SJCRH30 (cell line): ENCODE measurements at regions not wholly inside any gene's neighbourhood (a gene's known extent, or its start where the extent isn't known, plus 50 kb on each side); places are given as distances from the start of the nearest gene placed in this dataset.

ENCODE experiments used
- DNase-seq, 2 experiments: peaks; one replicate each; pipeline ENCODE4 v3.0.0-alpha.2; 2015 to 2020
- H3K27ac ChIP-seq: fragments of 250-450 bp; sonication (Bioruptor Pico); 2 replicates; pipeline ENCODE4 v1.5.1; 2020; ENCODE audit warnings: mild to moderate bottlenecking, moderate library complexity
- H3K27me3 ChIP-seq: fragments of 250-450 bp; sonication (Bioruptor Pico); 2 replicates; pipeline ENCODE4 v1.5.1; 2020; ENCODE audit warnings: mild to moderate bottlenecking, moderate library complexity
- H3K36me3 ChIP-seq: fragments of 250-450 bp; sonication (Bioruptor Pico); 2 replicates; pipeline ENCODE4 v1.5.1; 2020; ENCODE audit warnings: mild to moderate bottlenecking, moderate library complexity
- H3K4me1 ChIP-seq: fragments of 250-450 bp; sonication (Bioruptor Pico); 2 replicates; pipeline ENCODE4 v1.5.1; 2020; ENCODE audit warnings: mild to moderate bottlenecking, moderate library complexity
- H3K4me3 ChIP-seq: fragments of 250-450 bp; sonication (Bioruptor Pico); 2 replicates; pipeline ENCODE4 v1.5.1; 2020; ENCODE audit warnings: mild to moderate bottlenecking, moderate library complexity
- H3K9me3 ChIP-seq: fragments of 250-450 bp; sonication (Bioruptor Pico); replicated peaks from 2 replicates; pipeline ENCODE4 v1.5.1; 2020; ENCODE audit warnings: mild to moderate bottlenecking, moderate library complexity

GRCh38 chr6:155684416-155685196 is 229.0 kb upstream of the NOX3 start:
- Histone ChIP-seq H3K4me3 (no peak overlapping the region), H3K27ac (no peak overlapping the region), H3K9me3 (no peaks in the 10 kb centered on the region), H3K4me1 (no peaks in the 10 kb centered on the region), H3K27me3 (peaks cover 11% of the 10 kb centered on the region; the same call in 1 of the 2 replicates), H3K36me3 (no peaks in the 10 kb centered on the region)
- no peak for DNase-seq

- Histone ChIP-seq H3K27ac (no peak overlapping the region), H3K4me3 (no peak overlapping the region), H3K4me1 (no peaks in the 10 kb centered on the region), H3K27me3 (no peaks in the 10 kb centered on the region), H3K36me3 (no peaks in the 10 kb centered on the region), H3K9me3 (no peaks in the 10 kb centered on the region)
- DNase-seq: no peak
Observed at GRCh38 chr6:155678361-155678760, 222.7 kb upstream of the NOX3 start.

GRCh38 chr6:155676346-155676745 is 220.7 kb upstream of the NOX3 start:
- H3K9me3 ChIP-seq: no peaks in the 10 kb centered on the region
- H3K27me3 ChIP-seq: no peaks in the 10 kb centered on the region
- no peaks in the 10 kb centered on the region for H3K36me3 ChIP-seq
- no peak overlapping the region for H3K27ac ChIP-seq
- no peaks in the 10 kb centered on the region for H3K4me1 ChIP-seq
- no peak for DNase-seq
- H3K4me3 ChIP-seq: no peak overlapping the region

DNA sequence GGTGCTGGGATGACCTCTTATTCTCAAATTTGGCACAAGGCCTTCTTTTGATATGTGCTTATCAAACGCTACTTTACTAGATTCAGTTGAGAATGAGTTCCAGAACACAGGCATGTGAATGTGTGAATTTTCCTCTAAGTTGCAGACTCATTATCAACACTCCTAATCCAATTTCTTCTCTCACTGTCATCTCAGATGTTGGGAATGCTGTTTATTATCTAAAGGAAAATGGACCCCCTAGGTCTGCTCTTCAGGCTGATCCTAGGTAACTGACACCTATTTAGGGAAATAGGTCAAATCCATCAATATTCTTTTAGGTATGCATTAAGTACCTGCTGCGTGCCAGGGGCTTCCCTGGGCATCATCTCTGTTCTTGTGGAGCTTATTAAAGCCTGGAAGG is 215.0 kb upstream of the NOX3 start:
- Histone ChIP-seq H3K36me3 (no peaks in the 10 kb centered on the region), H3K9me3 (no peaks in the 10 kb centered on the region), H3K4me1 (no peaks in the 10 kb centered on the region), H3K27ac (no peak overlapping the region), H3K27me3 (no peaks in the 10 kb centered on the region), H3K4me3 (no peak overlapping the region)
- no peak for DNase-seq

DNA sequence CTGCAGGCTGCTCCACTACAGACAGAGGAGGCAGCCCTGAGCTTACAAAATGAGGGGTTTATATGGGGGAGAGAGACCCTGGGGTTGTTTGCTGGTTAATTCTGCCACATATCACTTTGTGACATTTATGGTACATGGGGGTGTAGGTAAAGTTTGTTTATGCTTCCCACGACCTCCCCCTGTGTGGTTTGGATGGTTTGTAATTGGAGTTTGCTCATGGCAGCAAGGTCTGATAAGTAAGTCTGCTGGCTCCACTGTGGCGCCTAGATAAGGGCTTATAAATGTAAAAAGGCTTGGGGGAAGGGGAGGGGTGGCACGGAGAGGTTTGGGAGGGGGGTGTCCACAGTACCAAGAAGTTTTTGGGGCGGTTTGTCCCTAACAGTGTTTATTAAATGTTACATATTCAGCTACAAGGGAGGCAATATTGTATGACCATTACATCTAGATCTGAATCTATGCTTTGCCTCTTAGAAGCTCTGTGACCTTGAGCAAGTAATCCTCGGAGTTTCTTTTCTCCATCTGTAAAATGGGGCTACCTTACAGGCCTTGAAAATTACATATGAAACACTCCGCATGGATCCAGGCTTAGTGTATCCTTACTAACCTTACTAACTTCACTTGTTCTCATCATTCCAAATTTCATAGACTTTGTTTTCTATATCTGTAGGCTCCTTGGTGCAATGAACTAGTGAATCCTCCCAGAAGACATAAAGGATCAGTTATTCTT is 204.8 kb upstream of the NOX3 start:
- Histone ChIP-seq H3K9me3 (no peaks in the 10 kb centered on the region), H3K27me3 (no peaks in the 10 kb centered on the region; the same call in 1 of the 2 replicates), H3K4me1 (no peaks in the 10 kb centered on the region), H3K27ac (no peak overlapping the region), H3K36me3 (no peaks in the 10 kb centered on the region), H3K4me3 (no peak overlapping the region)
- DNase-seq: no peak

DNA sequence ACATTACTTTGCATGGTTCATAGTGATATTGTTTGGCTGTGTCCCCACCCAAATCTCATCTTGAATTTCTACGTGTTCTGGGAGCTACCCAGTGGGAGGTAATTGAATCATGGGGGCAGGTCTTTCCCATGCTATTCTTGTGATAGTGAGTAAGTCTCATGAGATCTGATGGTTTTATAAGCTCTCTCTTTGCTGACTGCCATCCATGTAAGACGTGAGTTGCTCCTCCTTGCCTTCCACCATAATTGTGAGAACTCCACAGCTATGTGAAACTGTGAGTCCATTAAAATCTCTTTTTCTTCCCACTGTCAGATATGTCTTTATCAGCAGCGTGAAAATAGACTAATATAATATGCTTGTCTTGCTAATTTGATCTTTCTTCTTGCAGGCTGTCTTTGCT is 200.4 kb upstream of the NOX3 start:
- no peaks in the 10 kb centered on the region; the same call in 1 of the 2 replicates for H3K27me3 ChIP-seq
- H3K36me3 ChIP-seq: no peaks in the 10 kb centered on the region
- H3K4me1 ChIP-seq: no peaks in the 10 kb centered on the region
- no peaks in the 10 kb centered on the region for H3K9me3 ChIP-seq
- no peak for DNase-seq
- no peak overlapping the region for H3K4me3 ChIP-seq
- no peak overlapping the region for H3K27ac ChIP-seq

DNA sequence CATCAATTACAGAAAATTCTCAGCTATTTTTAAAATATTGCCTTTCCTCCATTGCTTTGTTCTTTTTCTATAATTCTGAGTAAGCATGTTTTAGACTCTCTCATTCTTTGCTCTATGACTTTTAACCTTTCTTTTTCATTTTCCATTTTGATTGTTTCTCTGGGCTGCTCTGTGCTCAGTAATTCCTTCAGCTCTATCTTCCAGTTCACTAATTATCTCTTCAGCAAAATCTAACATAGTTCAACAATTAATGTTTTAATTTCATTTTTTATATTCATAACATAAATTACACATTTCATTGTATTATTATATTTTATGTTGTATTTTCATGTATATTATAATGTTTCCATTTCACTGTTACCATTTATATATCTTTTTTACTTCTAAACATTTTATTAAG is 198.8 kb upstream of the NOX3 start:
- H3K9me3 ChIP-seq: no peaks in the 10 kb centered on the region
- no peaks in the 10 kb centered on the region for H3K36me3 ChIP-seq
- H3K27me3 ChIP-seq: no peaks in the 10 kb centered on the region; the same call in 1 of the 2 replicates
- H3K4me3 ChIP-seq: no peak overlapping the region
- H3K4me1 ChIP-seq: no peaks in the 10 kb centered on the region
- H3K27ac ChIP-seq: no peak overlapping the region
- DNase-seq: no peak

GRCh38 chr6:155648301-155648700 is 192.7 kb upstream of the NOX3 start:
- no peak for DNase-seq
- Histone ChIP-seq H3K27me3 (no peaks in the 10 kb centered on the region), H3K27ac (no peak overlapping the region), H3K36me3 (no peaks in the 10 kb centered on the region), H3K4me1 (no peaks in the 10 kb centered on the region), H3K9me3 (no peaks in the 10 kb centered on the region), H3K4me3 (no peak overlapping the region)

- Histone ChIP-seq H3K9me3 (no peaks in the 10 kb centered on the region), H3K4me1 (no peaks in the 10 kb centered on the region), H3K36me3 (no peaks in the 10 kb centered on the region), H3K27me3 (no peaks in the 10 kb centered on the region), H3K4me3 (no peak overlapping the region), H3K27ac (no peak overlapping the region)
- no peak for DNase-seq
Observed at GRCh38 chr6:155647354-155647753, 191.7 kb upstream of the NOX3 start.

DNA sequence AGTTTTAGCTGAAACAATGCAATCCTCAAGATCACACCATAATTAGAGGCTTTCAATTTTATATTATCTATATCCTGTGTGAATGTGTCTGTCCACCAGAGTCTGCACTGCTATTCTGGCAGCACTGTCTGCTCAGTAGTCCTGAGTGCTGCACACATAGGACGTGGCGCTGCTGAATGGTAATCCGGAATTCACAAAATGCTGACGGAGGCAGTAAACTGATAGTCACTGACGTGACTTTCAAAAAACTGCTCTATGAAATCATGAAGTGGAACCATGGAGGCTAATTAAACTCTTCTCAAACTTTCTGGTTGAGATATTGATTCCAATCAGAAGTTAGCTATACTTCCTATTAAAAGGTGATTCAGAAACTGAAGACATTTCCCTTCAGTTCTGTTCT is 190.8 kb upstream of the NOX3 start:
- no peak for DNase-seq
- no peak overlapping the region for H3K4me3 ChIP-seq
- no peaks in the 10 kb centered on the region for H3K36me3 ChIP-seq
- H3K9me3 ChIP-seq: no peaks in the 10 kb centered on the region
- no peak overlapping the region for H3K27ac ChIP-seq
- H3K27me3 ChIP-seq: no peaks in the 10 kb centered on the region
- no peaks in the 10 kb centered on the region for H3K4me1 ChIP-seq

- no peak overlapping the region for H3K4me3 ChIP-seq
- no peaks in the 10 kb centered on the region for H3K27me3 ChIP-seq
- no peaks in the 10 kb centered on the region for H3K36me3 ChIP-seq
- DNase-seq: no peak
- H3K9me3 ChIP-seq: no peaks in the 10 kb centered on the region
- H3K4me1 ChIP-seq: no peaks in the 10 kb centered on the region
- no peak overlapping the region for H3K27ac ChIP-seq
Observed at GRCh38 chr6:155645325-155645724, 189.7 kb upstream of the NOX3 start.

- H3K27ac ChIP-seq: no peak overlapping the region
Observed at GRCh38 chr6:155641603-155642002, 186.0 kb upstream of the NOX3 start.

DNA sequence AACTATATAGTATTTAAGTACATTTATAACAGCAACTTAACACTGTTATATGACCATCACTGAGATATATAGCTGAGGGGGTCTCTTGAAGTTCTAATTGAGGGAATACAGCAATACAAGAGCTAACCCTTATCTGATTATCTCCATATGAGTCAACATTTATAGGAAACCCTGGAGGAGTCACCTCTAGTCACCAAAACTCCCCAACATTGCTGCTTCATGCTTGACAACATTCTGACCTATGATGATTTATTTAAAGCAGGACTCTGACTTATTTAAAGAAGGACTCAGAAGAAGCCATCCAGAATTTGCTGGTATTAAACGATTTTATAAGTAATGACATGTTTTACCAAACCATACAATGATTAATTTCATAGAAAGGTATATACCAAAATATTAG is 182.6 kb upstream of the NOX3 start:
- no peak overlapping the region for H3K27ac ChIP-seq
- no peaks in the 10 kb centered on the region for H3K4me1 ChIP-seq
- no peaks in the 10 kb centered on the region for H3K36me3 ChIP-seq
- DNase-seq: no peak
- H3K9me3 ChIP-seq: no peaks in the 10 kb centered on the region
- no peaks in the 10 kb centered on the region for H3K27me3 ChIP-seq
- H3K4me3 ChIP-seq: no peak overlapping the region

More at GRCh38 chr6:155641603-155642002, 186.0 kb upstream of the NOX3 start:
- no peaks in the 10 kb centered on the region for H3K9me3 ChIP-seq
- H3K4me1 ChIP-seq: no peaks in the 10 kb centered on the region
- H3K27me3 ChIP-seq: no peaks in the 10 kb centered on the region
- no peak for DNase-seq
- H3K4me3 ChIP-seq: no peak overlapping the region
- H3K36me3 ChIP-seq: no peaks in the 10 kb centered on the region

DNA sequence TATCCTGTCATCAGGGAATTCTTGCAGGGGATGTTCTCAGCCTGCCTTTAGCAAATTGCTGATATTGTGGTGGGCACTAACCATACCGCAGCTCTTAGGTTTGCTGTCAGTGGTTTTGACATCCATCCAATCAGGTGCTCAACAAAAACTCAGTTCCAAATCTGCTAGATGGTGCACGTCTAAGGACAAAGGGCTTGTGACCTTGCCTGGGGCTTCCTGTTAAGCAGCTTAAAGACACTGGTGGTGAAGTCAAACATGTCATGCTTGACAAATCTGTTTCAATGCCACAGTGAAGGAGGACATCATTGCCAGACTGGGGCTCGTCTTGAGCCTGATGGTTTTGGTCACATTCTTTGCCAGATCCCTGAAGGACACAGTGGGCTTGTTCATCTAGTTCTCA is 179.8 kb upstream of the NOX3 start:
- DNase-seq: no peak
- no peak overlapping the region for H3K4me3 ChIP-seq
- no peak overlapping the region for H3K27ac ChIP-seq
- H3K4me1 ChIP-seq: no peaks in the 10 kb centered on the region
- no peaks in the 10 kb centered on the region for H3K9me3 ChIP-seq
- no peaks in the 10 kb centered on the region for H3K36me3 ChIP-seq
- H3K27me3 ChIP-seq: no peaks in the 10 kb centered on the region

GRCh38 chr6:155630085-155630484 is 174.4 kb upstream of the NOX3 start:
- Histone ChIP-seq H3K4me1 (no peaks in the 10 kb centered on the region), H3K9me3 (no peaks in the 10 kb centered on the region), H3K27me3 (no peaks in the 10 kb centered on the region), H3K4me3 (no peak overlapping the region), H3K36me3 (no peaks in the 10 kb centered on the region), H3K27ac (no peak overlapping the region)
- DNase-seq: no peak

DNA sequence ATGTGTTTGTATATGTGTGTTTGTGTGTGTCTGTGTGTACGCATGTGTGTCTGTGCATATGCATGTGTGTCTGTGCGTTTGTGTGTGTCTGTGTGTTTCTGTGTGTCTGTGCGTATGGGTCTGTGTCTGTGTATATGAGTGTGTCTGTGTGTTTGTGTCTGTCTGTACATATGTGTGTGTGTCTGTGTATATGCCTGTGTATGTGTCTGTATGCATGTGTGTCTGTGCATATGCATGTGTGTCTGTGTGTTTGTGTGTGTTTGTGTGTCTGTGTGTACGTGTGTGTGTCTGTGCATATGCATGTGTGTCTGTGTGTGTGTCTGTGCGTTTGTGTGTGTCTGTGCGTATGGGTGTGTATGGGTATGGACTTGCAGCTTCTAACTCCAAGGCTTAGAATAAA is 174.0 kb upstream of the NOX3 start:
- H3K4me1 ChIP-seq: no peaks in the 10 kb centered on the region
- H3K36me3 ChIP-seq: no peaks in the 10 kb centered on the region
- H3K9me3 ChIP-seq: no peaks in the 10 kb centered on the region
- H3K27ac ChIP-seq: no peak overlapping the region
- no peak overlapping the region for H3K4me3 ChIP-seq
- DNase-seq: no peak
- H3K27me3 ChIP-seq: no peaks in the 10 kb centered on the region
